ENCODE measurements at regions not wholly inside any gene's neighbourhood (a gene's known extent, or its start where the extent isn't known, plus 50 kb on each side); places are given as distances from the start of the nearest gene placed in this dataset.

DNA sequence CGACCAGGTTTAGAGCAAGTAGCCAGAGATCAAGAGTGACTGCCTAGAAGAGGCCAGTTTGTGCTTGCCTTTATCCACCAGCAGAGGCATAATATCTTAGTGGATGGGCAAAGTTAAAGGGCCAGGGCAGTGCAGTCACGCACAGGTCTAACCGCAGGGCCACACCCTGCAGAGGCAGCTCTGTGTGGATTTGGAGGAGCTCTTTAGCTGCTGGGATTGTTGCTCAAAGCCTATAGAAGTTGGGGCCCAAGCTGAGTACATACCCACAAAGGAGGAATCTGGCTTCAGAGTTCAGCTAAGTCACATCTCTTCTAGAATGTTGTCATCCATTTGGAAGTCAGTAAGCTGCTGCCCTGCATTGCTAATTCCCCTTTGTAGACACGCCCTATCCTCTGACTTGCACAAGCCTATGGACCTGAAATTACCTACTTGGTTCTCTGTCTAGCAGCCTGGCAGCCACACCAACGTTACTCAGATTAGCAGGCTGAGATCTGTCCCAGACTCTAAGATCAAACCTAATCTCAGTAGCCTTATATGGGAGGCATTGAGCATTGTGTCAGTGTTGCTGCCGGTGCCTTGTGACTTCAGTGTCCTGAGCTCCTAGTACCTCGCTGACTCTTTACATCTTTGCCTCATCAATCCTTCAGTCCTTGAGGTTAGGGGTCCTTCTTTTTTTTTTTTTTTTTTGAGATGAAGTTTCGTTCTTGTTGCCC is 102.9 kb upstream of the STARD13 start:
- DNase-seq (ENCODE audit: low read depth), result no peak
- TF ChIP-seq, protein P1, sequence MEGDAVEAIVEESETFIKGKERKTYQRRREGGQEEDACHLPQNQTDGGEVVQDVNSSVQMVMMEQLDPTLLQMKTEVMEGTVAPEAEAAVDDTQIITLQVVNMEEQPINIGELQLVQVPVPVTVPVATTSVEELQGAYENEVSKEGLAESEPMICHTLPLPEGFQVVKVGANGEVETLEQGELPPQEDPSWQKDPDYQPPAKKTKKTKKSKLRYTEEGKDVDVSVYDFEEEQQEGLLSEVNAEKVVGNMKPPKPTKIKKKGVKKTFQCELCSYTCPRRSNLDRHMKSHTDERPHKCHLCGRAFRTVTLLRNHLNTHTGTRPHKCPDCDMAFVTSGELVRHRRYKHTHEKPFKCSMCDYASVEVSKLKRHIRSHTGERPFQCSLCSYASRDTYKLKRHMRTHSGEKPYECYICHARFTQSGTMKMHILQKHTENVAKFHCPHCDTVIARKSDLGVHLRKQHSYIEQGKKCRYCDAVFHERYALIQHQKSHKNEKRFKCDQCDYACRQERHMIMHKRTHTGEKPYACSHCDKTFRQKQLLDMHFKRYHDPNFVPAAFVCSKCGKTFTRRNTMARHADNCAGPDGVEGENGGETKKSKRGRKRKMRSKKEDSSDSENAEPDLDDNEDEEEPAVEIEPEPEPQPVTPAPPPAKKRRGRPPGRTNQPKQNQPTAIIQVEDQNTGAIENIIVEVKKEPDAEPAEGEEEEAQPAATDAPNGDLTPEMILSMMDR (conservative IDR thresholded peaks at IDR 0.05; ENCODE audit: control insufficient read depth, insufficient read depth, low read depth, low read length), result peak; percentile 7
- no peak overlapping the region for H3K4me3 ChIP-seq (ENCODE audit: control insufficient read depth, low read depth, low read length)

DNA sequence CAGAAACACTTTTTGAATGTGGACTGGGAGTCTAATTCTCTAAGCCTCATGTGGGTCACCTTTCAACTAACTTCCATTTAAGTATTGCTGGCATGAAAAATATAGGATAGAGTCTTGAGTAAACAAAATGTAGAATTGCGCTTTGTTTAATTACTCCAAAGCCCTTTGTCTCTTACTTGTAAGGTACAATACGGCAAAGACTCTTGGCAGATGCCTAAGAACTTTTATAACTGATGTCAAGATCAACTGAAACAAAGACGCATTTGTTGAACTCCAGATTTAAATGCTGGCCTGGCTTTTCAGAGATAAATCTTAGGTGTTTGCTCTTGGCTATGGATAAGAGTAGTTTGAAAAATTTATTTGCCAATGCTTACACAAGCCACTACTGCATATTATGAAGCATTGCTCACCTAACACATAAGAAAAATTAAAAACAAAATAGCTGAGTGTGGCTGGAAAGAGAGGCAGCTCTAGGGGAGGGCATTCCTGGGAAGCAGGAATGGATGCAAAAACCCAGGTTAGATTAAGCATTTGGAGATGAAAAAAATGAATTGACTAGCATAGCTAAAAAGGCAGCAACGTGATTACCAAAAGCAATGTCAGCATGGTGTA is 107.3 kb upstream of the STARD13 start:
- DNase-seq (ENCODE audit: low read depth), result no peak
- TF ChIP-seq, protein P1 (conservative IDR thresholded peaks at IDR 0.05; ENCODE audit: control insufficient read depth, insufficient read depth, low read depth, low read length), result no peak
- H3K4me3 ChIP-seq (ENCODE audit: control insufficient read depth, low read depth, low read length), result no peak overlapping the region

DNA sequence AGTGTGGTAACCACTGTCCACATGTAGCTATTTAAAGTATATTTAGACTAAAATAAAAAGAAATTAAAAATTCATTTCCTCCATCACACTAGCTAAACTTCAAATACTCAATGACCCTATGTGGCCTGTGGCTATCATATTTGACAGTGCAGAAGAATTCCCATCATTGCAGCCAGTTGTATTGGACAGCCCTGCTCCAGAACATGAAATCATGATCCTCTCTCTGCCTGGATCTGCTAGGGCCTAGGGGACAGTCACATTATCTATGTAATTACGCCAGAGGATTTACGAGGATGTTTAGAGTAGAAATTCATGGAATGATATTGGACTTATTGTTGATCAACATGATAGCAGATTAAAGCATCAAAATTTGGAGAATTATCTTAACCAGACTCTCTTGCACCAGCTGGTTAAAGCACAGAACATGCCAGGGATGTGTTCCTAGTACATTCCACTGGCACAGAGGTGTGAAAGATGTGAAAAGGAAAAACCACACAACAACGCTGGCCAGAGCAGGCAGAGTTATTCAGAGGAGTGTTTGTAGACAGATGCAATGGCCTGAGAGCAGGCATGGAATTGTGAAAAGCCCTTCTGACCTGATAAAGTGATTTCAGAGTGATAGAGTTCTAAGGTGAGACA is 108.9 kb upstream of the STARD13 start:
- TF ChIP-seq, protein P1 (conservative IDR thresholded peaks at IDR 0.05; ENCODE audit: control insufficient read depth, insufficient read depth, low read depth, low read length), result no peak
- DNase-seq (ENCODE audit: low read depth), result no peak

GRCh38 chr13:33401238-33401637 is 115.7 kb upstream of the STARD13 start:
- DNase-seq (ENCODE audit: low read depth), result no peak
- TF ChIP-seq, protein P1 (conservative IDR thresholded peaks at IDR 0.05; ENCODE audit: control insufficient read depth, insufficient read depth, low read depth, low read length), result no peak
- no peak overlapping the region for H3K4me3 ChIP-seq (ENCODE audit: control insufficient read depth, low read depth, low read length)

More for the DNA sequence above, 108.9 kb upstream of the STARD13 start:
- H3K4me3 ChIP-seq (ENCODE audit: control insufficient read depth, low read depth, low read length), result no peak overlapping the region

DNA sequence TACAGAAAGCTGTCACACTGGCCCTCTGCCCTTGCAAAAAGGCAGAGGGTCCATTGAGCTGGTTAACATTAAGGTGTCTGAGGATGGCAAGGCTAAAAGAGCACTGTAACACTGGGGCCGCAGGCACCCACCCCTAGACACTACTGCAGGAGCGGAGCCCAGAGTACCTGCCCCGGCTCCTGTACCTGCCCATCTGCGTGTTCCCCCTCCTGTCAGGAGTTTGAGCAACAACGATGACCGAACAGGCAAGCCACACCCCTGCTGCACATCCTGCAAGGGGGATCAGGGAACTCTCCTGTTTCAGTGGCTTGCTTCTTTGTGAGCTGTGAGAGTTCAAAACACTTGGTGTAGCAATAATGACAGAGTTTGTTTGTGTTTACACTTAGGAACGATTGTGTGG is 117.4 kb upstream of the STARD13 start:
- TF ChIP-seq, protein P1 (conservative IDR thresholded peaks at IDR 0.05; ENCODE audit: control insufficient read depth, insufficient read depth, low read depth, low read length), result no peak
- H3K4me3 ChIP-seq (ENCODE audit: control insufficient read depth, low read depth, low read length), result no peak overlapping the region
- no peak for DNase-seq (ENCODE audit: low read depth)

DNA sequence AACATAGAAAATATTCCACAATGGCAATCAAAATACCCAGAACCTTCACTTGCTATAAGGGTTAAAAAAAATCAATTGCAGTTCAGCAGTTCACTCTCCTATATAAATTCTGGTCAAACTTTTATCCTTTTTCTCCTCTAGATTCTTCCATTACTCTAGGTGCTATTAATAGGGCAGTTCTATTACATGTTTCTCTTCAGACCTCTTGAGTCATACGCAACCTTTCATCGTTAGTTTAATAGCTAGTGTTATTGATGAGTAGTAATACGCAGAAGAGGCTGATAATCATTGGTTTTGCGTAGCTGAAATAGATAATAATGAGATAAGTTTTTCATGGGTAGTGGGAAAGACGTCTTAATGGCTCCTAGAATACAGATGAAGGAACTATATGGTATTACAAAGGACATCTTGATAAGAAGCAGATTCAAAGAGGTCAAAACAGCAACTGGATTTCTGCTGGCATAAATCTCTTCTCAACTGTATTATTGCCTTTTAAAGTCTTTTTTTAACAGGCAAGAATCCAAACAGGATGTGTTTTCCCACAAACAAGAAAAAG is 118.3 kb upstream of the STARD13 start:
- DNase-seq (ENCODE audit: low read depth), result peak; percentile 8
- TF ChIP-seq, protein P1 (conservative IDR thresholded peaks at IDR 0.05; ENCODE audit: control insufficient read depth, insufficient read depth, low read depth, low read length), result no peak
- H3K4me3 ChIP-seq (ENCODE audit: control insufficient read depth, low read depth, low read length), result no peak overlapping the region
